ENCODE measurements at regions not wholly inside any gene's neighbourhood (a gene's known extent, or its start where the extent isn't known, plus 50 kb on each side); places are given as distances from the start of the nearest gene placed in this dataset.
A peak's percentile ranks its signal among the peaks of the same experiment; 100 is the strongest.

DNA sequence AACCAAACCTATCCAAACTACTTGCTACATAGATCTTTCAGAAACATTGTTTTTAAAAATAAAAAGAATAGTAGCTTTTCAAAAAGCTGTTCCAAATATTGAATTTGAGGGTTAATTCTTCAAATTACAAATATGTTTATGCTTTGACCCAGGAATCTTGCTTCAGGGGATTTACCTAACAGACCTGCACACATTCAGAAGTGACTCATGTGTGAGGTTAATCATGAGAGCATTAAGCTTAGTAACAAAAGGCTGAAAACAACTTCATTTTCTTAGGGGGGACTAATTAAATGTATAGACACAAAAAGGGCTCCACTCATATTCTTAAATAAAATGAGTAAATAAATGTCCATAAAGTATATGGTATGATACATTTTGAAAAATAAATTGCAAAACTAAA, 672.4 kb upstream of the FLRT2 start:
- DNase-seq = no peak

DNA sequence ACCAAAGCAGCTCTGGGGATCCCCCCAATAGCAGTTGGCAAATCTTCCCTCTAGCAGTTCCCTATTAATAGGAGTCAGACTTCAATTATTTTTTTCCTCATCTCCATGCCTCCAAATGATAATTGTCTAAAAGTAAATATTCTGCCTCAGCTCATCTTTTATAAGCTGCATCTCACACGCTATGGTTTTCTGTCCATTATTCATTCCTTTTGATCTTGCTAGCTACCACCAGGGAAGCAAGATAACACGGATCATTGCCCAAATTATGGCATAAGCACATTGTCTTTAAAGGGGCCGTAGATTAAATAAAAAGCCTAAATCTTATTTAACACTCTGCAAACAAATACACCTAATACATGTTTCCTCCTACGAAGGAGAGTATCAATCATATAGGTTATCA, 670.8 kb upstream of the FLRT2 start:
- no peak for DNase-seq

DNA sequence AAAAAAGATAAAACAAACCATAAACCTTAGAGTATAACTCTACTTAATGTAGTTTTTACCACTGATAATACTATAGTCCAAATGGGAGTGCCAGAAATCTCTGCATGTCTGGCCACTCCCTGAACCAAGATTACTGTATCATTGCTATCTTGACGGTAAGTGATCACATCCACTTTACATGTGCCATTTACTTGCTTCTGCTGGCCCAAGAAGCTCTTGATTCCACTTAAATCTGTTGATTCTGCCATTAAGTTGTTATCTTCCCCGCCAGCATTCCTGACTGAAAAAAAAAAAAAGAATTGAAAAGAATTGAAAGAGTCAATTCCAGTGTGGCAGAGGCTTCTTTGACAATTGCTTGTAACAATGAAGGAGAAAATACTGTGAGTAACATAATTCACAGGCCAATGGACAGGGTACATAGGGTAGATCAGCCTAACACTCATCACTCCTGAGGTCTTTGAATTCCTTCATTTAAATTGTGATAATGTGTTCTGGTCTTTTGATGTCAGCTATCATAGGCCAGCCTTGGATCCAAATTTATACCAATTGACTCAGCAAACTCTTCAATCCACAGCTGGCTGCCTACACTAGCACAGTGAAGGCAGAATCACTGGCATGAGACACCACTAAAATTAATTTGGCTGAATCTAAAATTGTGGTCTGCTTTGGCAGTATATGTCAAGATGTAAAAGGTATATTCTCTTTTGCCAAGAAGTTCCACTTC, 665.2 kb upstream of the FLRT2 start:
- no peak for DNase-seq

DNA sequence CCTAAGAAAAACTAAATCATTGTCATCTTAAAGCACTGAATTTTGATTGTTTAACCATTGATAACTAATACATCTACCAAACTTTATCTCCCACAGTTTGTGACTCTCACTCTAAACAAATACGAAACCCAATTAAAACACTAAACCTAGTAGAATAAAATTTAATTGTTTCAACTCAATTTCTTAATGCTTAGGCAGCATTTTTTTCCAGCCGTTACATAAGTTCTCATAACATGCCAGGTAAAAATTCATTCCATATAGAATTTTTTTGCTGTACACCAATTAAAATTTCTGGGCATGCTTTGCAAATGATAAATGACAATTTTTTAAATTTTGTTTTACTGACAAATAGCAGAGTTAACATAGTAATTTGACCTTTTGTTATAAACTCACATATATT, 658.2 kb upstream of the FLRT2 start:
- no peak for DNase-seq

DNA sequence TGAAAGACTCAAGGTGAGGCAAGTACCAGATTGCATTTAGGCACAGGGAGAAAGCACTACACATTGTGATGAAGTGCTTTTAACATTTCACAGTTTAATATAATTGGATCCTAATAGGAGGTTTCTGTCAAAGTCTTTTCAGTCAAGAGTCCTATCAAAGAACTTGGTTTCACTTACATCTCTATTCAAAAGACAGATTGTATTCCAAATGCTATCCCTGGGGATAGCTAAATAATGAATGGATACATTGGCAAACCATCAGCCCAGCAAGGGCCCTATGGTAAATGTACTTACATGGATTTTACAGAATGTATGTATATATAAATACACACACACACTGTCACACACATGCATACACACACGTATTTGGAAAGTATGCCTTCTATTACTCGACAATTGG, 655.5 kb upstream of the FLRT2 start:
- no peak for DNase-seq

DNA sequence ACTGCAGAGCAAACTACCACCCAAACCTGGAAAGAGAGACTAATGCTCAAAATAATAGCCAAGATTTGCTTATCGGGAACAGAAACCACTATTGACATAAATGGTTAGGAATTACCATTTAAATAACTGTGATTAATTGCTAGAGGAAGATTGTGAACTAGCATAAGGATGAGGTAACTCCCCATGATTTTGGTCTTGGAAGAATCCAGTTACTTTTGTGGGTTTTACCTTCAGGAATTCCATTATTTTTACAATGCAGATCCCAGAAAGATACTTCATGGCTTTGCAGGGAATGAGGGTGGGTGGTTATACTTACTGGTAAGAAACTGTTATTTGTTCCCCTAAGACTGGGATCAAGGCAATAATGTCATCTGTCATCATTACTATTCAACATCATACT, 652.9 kb upstream of the FLRT2 start:
- no peak for DNase-seq

DNA sequence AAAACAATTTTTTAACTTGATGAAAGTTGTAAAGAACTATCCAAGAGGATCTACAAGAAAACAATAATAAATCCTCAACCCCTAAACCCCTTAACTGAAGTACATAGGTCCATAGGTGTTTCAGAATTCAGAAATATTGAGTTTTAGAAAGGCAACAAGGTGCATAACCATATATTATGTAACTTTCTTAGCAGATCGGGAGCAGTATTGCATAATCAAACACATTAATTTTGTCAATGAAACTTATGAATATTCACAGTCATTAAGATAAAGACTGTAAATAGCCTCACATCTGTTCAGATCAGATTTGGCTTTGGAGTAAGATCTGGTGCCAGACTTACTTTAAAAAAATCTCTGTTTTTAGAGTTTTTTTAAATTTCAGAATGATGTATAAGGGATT, 647.1 kb upstream of the FLRT2 start:
- DNase-seq = no peak

DNA sequence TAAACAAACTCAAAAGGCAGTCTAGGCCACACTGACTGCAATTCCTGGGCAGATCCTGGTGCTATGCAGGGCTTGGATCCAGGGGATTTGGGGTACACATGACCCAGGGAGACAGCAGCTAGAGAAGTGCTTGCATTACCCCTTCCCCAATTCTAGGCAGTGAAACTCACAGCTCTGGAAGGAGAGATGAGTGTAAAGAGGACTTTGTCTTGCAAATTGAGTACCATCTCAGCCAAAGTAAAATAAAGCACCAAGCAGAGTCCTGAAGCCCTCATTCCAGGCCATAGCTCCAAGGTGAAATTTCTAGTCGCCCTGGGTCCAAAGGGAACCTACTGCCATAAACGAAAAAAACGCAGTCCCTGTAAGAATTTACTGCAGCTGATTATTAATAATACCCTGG, 644.9 kb upstream of the FLRT2 start:
- DNase-seq = no peak

DNA sequence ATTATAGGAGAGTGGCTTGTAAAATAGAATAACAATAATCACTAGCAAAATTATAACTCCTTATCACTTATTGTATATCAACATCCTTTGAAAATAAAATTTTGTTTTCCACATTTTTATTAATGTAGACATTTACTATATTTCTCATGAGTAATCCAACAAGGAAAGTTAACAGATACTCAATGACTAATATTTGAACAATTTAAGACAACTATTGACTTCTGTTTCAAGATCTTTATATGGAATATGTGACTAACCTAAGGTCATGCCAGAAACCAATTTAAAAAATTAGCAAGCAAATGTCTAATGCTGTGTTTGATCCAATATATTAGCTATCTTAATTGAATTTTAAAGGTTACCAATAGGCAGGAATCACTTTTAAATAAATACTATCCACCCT, 638.5 kb upstream of the FLRT2 start:
- peak; percentile 19 for DNase-seq

DNA sequence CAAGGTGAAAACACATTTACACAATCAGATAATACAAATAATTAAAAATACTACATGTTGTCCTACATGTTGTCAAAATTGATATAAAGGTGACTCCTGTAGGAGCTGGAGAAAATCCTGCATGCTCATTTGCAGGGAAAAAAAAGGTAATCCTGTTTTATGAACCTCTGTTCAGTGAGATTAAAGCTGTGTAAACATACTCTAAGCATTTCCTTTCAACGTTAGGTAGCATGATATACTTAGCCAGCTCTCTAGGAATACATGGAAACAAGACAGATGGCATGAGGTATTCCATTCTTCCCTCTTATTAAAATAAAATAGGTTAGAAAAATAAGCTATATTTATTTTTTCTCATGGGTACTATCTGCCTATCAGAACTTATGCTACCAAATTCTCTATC, 635.7 kb upstream of the FLRT2 start:
- no peak for DNase-seq

DNA sequence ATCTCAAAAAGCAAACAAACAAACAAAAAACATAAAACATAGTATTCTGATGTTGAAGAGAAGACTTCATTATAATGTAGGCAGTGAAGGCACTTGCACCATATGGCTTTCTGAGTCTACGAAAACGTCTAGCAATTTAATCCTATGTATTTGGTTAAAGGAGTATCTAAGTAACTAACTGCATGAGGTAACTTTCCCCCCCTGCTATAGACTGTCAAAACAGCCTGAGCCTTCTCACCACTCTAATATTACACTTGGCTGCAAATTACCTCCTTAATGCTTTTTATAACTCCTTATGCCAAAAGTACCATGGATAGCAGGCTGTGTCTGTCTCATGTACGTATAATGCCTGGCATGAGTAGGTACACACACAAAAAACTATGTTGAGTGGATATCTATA, 607.6 kb upstream of the FLRT2 start:
- DNase-seq = no peak

DNA sequence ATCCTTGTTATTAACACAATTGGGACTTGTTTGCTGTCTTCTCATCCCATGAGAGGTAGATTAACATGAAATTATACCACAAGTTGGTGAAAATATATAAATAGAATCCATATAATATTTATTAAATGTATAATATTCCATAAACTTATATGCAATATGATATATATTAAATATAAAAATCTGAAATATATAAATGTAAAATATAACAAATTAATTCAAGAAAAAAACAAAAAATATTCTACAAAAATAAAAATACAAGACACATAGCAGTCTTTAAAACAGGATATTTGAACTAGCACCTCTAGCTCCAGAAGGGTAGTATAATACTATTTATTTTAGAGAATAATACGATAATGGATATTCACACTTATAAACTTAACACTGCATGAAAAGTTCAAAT, 603.3 kb upstream of the FLRT2 start:
- no peak for DNase-seq

DNA sequence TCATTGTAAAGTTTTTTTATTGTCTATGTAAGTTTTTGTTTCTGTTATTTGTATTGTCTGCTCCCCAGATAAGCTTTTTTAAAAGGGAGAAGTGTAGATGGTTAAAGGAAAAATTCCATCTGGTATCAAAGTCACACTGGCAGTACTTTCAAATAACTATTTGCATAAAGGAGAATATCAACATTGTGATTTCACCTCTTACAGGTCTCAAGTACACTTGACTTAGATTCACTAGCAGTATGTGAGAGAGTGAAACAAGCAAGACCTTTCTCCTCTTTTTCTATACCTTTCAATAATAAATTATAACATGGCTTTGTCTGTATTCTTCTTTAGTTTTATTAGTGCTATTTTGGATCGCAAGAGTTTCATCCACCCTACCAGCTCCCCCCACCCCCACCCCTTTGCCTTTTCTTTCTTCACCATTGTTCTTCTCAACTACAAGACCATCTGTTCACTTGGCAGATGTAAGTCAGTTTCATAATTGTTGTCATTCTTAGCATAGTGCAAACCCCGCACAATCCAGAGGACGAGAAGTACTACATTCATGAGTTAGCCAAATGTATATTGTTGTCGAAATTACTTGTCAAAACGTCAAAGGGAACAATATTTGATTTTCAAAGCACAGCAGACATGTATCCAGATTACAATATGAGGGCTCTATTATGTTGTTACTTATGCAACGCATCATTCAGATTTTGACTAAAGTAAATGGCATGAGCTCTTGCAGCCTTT, 602.7 kb upstream of the FLRT2 start:
- no peak for DNase-seq

DNA sequence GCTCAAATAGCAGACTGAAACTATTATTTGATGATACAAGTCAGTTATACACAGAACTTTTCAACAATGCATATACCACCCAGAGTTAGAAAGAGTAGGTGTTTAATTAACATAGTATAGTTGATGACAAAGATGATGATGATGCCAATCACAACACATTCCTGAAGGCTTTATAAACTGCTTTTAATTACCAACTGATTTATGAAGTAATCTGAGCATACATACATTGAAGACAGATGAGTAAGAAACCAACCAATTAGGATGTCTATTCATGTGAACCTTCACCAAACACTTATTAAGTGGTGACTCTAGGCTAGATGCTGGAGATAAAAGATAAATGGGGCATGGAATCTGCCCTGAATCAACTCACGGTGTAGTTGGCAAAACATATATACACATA, 600.9 kb upstream of the FLRT2 start:
- no peak for DNase-seq

DNA sequence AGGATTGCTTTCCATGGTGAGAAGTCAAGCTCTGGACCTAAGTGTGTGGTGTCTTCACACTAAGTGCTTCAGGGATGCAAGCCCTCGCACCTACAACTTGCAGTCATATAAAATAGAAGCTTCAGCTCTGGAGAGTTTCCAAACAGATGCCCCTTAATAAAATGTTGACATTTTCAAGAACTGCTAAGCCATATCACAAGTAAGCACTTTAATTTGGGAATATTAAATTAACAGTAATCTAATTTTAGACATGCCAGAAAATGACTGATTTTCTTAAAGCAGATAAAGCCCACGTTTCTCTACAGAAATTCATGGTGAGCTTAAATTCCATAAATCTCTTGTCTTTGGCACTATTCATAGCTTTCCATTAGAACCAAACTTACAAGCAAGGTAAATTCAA, 600.1 kb upstream of the FLRT2 start:
- DNase-seq = no peak

DNA sequence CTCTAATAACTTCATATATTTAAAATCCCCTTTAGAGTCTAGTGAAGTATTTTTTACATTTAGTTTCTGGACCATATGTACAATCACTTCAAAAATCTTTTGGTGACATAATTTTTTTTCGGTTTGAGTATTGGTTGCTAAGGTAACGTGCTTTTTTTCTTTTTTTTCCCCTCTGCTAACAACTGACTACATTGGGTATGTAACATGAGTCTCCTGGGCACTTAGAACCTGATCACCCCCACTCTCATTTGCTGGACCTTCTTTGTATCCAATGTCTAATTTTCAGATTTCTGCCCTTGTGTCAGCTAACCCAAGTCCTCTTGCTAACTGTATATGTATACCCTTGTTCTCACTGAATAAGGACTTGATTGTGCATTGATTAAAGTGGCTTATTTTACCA, 592.9 kb upstream of the FLRT2 start:
- DNase-seq = no peak

DNA sequence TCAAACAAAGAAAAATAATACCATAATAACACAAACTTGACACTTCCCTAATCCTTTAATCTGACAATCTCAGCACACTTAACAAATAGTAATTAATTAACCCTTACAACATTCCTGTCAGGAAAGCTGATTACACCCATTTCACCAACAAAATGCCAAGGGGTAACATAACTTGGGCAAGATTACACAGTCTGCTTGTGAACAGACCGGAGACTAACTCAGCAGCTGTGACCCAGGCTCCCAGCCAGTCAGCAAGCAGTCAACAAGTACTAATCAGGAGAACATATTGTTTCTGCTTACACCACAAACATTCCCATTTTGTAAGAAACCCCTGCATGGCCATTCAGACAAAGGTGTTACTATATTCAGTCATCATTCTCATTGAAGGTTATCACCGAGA, 592.5 kb upstream of the FLRT2 start:
- no peak for DNase-seq

DNA sequence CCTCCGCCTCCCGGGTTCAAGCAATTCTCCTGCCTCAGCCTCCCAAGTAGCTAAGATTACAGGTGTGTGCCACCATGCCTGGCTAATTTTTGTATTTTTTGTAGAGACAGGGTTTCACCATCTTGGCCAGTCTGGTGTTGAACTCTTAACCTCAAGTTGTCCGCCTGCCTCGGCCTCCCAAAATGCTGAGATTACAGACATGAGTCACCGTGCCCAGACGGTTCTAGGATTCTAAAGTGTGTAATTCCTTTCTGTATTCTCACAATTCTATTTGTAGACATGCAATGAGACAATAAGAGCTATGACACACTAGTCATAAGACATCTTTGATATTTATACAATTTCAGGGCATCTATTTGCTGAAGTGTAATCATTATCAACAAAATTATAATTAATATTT, 585.0 kb upstream of the FLRT2 start:
- peak; percentile 23 for DNase-seq

DNA sequence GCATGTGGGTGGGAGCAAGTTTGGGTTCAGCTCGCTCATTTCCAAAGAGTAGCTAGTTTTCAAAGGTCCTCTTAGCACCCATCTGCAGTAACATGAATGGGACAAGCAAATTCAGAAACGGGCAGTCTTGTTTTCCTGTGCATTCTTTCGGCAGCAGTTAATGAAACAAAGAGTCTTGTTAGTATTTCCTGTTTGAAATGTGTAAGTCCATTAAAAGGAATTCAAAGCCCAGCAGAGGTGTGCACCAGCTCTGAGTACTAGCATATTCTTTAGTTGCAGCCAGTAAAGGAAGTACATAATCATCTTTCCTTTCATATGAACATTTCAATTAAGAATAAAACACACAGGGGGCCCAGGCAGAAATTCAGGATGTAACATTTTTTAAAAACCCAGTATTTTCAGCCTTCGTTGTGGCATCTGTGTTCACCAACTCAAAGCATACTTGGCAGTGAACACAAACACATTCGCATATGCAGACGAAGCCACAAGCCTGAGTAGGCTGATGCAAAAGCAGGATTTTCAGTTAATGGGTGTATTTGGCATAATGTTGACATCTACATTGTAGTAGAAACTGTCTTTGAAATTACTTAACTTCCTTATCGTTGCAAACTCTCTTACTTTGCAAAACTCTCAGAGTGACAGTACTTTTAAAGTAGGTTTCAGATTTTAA, 570.0 kb upstream of the FLRT2 start:
- peak; percentile 5 for DNase-seq

DNA sequence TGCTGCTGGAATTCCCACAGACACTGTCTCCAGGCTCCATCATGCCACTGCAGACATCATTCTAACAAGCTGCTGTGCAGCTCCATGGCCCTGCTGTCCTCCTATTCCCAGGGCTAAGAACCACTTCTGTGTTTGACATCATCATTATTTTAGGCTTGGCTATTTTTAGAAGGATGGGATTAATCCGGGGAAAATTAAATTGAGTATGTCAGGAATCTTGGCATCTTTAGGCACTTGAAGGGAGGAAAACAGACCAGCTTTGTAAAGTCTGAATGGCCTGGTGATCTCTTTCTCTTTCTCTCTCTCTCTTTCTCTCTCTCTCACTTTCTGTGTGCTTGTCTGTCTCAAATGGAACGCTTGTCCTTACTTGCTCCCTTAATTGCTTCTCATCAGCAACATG, 568.3 kb upstream of the FLRT2 start:
- DNase-seq = peak; percentile 66

DNA sequence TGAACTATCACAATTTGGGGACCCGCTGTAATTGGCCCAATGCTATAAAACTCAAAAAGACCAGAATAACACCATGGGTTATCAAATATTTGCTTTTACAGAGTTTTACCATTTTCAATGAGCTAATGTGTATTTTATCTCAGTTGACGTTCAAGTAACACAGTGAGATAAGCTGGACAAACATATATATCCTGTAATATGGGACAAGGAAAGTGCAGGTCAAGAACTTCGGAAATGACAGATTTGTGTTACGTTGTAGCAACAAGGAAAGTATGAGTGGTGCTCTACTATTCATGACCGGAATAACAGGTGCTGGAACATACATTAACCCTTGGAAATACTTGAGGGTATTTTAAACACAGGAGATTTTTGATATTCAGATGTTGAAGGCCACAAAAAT, 566.4 kb upstream of the FLRT2 start:
- DNase-seq = no peak

DNA sequence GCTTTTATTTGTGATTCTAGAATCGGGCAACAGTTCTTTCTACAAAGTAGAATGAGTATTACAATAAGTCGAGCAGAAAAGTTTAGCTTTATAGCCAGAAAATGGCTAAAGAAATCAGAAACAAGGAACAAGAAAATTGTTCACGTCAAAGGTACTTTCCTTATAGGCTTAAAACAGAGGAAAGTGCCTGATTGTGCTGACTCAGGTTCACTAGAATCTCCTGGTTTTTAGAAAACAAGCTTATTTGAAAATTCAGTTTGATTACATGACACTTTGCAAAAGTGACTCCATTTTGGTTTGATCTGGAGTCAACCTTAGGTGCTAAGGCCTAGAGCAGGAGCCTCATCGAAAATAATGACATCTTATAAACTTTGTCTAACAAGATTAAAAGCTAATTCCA, 564.7 kb upstream of the FLRT2 start:
- DNase-seq = no peak

DNA sequence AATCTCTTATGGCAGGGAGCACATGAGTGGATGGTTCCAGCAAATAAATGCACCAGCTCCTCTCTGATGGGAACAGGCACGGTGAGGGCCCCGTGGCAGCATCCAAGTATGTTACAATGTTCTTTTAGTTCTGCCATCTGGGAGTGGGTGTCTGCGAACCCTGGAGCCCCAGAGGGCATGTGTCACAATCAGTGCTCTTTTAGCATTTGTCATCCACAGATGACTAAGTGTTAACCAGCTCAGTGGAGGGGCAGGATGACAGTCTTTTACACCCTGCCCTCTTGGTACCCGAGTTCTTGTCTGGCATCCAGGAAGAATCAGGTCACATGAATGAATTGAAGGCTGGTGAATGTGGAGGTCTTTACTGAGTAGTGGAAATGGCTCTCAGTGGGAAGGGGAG, 560.4 kb upstream of the FLRT2 start:
- peak; percentile 30 for DNase-seq

DNA sequence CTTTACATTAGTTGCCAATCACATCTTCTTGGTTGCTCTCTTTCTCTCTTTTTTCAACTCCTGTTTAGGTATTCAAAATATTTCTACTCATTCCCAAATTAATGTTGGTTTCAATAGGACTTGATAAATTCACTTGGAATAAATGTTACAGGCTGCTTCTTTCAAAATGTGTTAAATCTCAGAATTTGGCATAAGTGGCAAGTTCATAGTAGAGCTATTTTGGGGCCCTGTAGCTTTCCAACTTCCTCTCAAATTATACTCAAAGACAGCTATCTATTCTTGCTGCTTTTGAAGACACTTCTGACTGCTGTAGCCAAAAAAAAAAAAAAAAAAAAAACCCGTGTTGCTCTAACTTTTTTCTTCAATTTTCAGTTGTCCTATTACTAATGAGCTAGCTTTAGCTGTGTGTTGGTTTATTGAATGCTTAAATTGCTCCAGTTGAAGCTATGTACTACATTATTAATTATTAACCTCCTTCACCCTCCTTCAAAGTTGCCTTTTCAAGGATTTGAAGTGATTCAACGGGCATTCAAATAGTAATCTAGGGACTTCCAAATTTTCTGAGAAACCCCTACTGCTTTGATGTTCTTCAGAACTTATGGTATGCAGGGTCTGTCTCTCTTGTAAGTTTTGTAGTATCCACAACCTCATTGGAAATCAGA, 554.6 kb upstream of the FLRT2 start:
- DNase-seq = no peak

Measured in fibroblast of skin of back (primary cell).